ENCODE measurements at regions not wholly inside any gene's neighbourhood (a gene's known extent, or its start where the extent isn't known, plus 50 kb on each side); places are given as distances from the start of the nearest gene placed in this dataset.

GRCh38 chr13:57224414-57224813, 57.4 kb downstream of the PRR20E start:
- H3K36me3 ChIP-seq (ENCODE audit: control insufficient read depth in 3 of 3, insufficient read depth in 2 of 3, low read depth in 1 of 3, low read length in 3 of 3): no peaks in the 10 kb centered on the region
- 84 to 92% (median 86%) methylated on average over 5 of the region's 5 CpGs for WGBS, 3 donors
- H3K4me1 ChIP-seq (ENCODE audit: control insufficient read depth in 3 of 3, insufficient read depth in 2 of 3, low read depth in 1 of 3, low read length in 2 of 3): no peaks in the 10 kb centered on the region
- no peaks in the 10 kb centered on the region for H3K9me3 ChIP-seq (ENCODE audit: control insufficient read depth in 2 of 2, insufficient read depth in 1 of 2, low read depth in 1 of 2, low read length in 1 of 2)
- FAIRE-seq (no peak), DNase-seq (no peak)
- H3K27ac ChIP-seq (ENCODE audit: low read depth in 1 of 3, low read length in 2 of 3): no peak overlapping the region
- H3K4me3 ChIP-seq (ENCODE audit: low read depth in 1 of 3, low read length in 3 of 3): no peak overlapping the region
- H3K27me3 ChIP-seq (ENCODE audit: control insufficient read depth in 3 of 3, insufficient read depth in 3 of 3, low read length in 3 of 3): no peaks in the 10 kb centered on the region

GRCh38 chr13:57250472-57250871, 83.5 kb downstream of the PRR20E start:
- H3K36me3 ChIP-seq (ENCODE audit: control insufficient read depth in 3 of 3, insufficient read depth in 2 of 3, low read depth in 1 of 3, low read length in 3 of 3): no peaks in the 10 kb centered on the region
- no peaks in the 10 kb centered on the region for H3K9me3 ChIP-seq (ENCODE audit: control insufficient read depth in 2 of 2, insufficient read depth in 1 of 2, low read depth in 1 of 2, low read length in 1 of 2)
- 84 to 92% (median 91%) methylated on average over 2 of the region's 2 CpGs for WGBS, 3 donors
- H3K27ac ChIP-seq (ENCODE audit: low read depth in 1 of 3, low read length in 2 of 3): no peak overlapping the region
- H3K27me3 ChIP-seq (ENCODE audit: control insufficient read depth in 3 of 3, insufficient read depth in 3 of 3, low read length in 3 of 3): no peaks in the 10 kb centered on the region
- no peaks in the 10 kb centered on the region for H3K4me1 ChIP-seq (ENCODE audit: control insufficient read depth in 3 of 3, insufficient read depth in 2 of 3, low read depth in 1 of 3, low read length in 2 of 3)
- FAIRE-seq: peak; percentile 36
- no peak overlapping the region for H3K4me3 ChIP-seq (ENCODE audit: low read depth in 1 of 3, low read length in 3 of 3)
- DNase-seq: no peak

- DNase-seq: no peak
- Histone ChIP-seq H3K27me3 (ENCODE audit: control insufficient read depth in 3 of 3, insufficient read depth in 3 of 3, low read length in 3 of 3) (no peaks in the 10 kb centered on the region), H3K4me1 (ENCODE audit: control insufficient read depth in 3 of 3, insufficient read depth in 2 of 3, low read depth in 1 of 3, low read length in 2 of 3) (no peaks in the 10 kb centered on the region), H3K4me3 (ENCODE audit: low read depth in 1 of 3, low read length in 3 of 3) (no peak overlapping the region), H3K36me3 (ENCODE audit: control insufficient read depth in 3 of 3, insufficient read depth in 2 of 3, low read depth in 1 of 3, low read length in 3 of 3) (no peaks in the 10 kb centered on the region), H3K9me3 (ENCODE audit: control insufficient read depth in 2 of 2, insufficient read depth in 1 of 2, low read depth in 1 of 2, low read length in 1 of 2) (no peaks in the 10 kb centered on the region), H3K27ac (ENCODE audit: low read depth in 1 of 3, low read length in 2 of 3) (no peak overlapping the region)
- FAIRE-seq: no peak
- 64 to 73% (median 68%) methylated on average over 2 of the region's 2 CpGs for WGBS, 3 donors
These were observed 86.6 kb downstream of the PRR20E start for GRCh38 chr13:57253551-57253950.

GRCh38 chr13:57264965-57265364, 98.0 kb downstream of the PRR20E start:
- no peaks in the 10 kb centered on the region for H3K4me1 ChIP-seq (ENCODE audit: control insufficient read depth in 3 of 3, insufficient read depth in 2 of 3, low read depth in 1 of 3, low read length in 2 of 3)
- FAIRE-seq (no peak), DNase-seq (no peak)
- no peak overlapping the region for H3K27ac ChIP-seq (ENCODE audit: low read depth in 1 of 3, low read length in 2 of 3)
- no peaks in the 10 kb centered on the region for H3K27me3 ChIP-seq (ENCODE audit: control insufficient read depth in 3 of 3, insufficient read depth in 3 of 3, low read length in 3 of 3)
- H3K4me3 ChIP-seq (ENCODE audit: low read depth in 1 of 3, low read length in 3 of 3): no peak overlapping the region
- no peaks in the 10 kb centered on the region for H3K36me3 ChIP-seq (ENCODE audit: control insufficient read depth in 3 of 3, insufficient read depth in 2 of 3, low read depth in 1 of 3, low read length in 3 of 3)
- H3K9me3 ChIP-seq (ENCODE audit: control insufficient read depth in 2 of 2, insufficient read depth in 1 of 2, low read depth in 1 of 2, low read length in 1 of 2): no peaks in the 10 kb centered on the region

GRCh38 chr13:57270493-57270892, 103.5 kb downstream of the PRR20E start:
- FAIRE-seq (no peak), DNase-seq (no peak)
- H3K36me3 ChIP-seq (ENCODE audit: control insufficient read depth in 3 of 3, insufficient read depth in 2 of 3, low read depth in 1 of 3, low read length in 3 of 3): no peaks in the 10 kb centered on the region
- no peaks in the 10 kb centered on the region for H3K9me3 ChIP-seq (ENCODE audit: control insufficient read depth in 2 of 2, insufficient read depth in 1 of 2, low read depth in 1 of 2, low read length in 1 of 2)
- H3K27me3 ChIP-seq (ENCODE audit: control insufficient read depth in 3 of 3, insufficient read depth in 3 of 3, low read length in 3 of 3): no peaks in the 10 kb centered on the region
- no peak overlapping the region for H3K4me3 ChIP-seq (ENCODE audit: low read depth in 1 of 3, low read length in 3 of 3)
- H3K4me1 ChIP-seq (ENCODE audit: control insufficient read depth in 3 of 3, insufficient read depth in 2 of 3, low read depth in 1 of 3, low read length in 2 of 3): no peaks in the 10 kb centered on the region
- no peak overlapping the region for H3K27ac ChIP-seq (ENCODE audit: low read depth in 1 of 3, low read length in 2 of 3)

GRCh38 chr13:57286511-57287098, 119.6 kb downstream of the PRR20E start:
- Histone ChIP-seq H3K4me1 (ENCODE audit: control insufficient read depth in 3 of 3, insufficient read depth in 2 of 3, low read depth in 1 of 3, low read length in 2 of 3) (no peaks in the 10 kb centered on the region), H3K27ac (ENCODE audit: low read depth in 1 of 3, low read length in 2 of 3) (no peak overlapping the region), H3K9me3 (ENCODE audit: control insufficient read depth in 2 of 2, insufficient read depth in 1 of 2, low read depth in 1 of 2, low read length in 1 of 2) (peaks cover 1 to 7% of the 10 kb centered on the region in 2 donors), H3K4me3 (ENCODE audit: low read depth in 1 of 3, low read length in 3 of 3) (no peak overlapping the region), H3K36me3 (ENCODE audit: control insufficient read depth in 3 of 3, insufficient read depth in 2 of 3, low read depth in 1 of 3, low read length in 3 of 3) (no peaks in the 10 kb centered on the region), H3K27me3 (ENCODE audit: control insufficient read depth in 3 of 3, insufficient read depth in 3 of 3, low read length in 3 of 3) (no peaks in the 10 kb centered on the region)
- FAIRE-seq: no peak
- WGBS, 3 donors: 95 to 96% (median 96%) methylated on average over 49 of the region's 49 CpGs
- no peak for DNase-seq

GRCh38 chr13:57302604-57303003, 135.6 kb downstream of the PRR20E start:
- no peaks in the 10 kb centered on the region for H3K36me3 ChIP-seq (ENCODE audit: control insufficient read depth in 3 of 3, insufficient read depth in 2 of 3, low read depth in 1 of 3, low read length in 3 of 3)
- H3K9me3 ChIP-seq (ENCODE audit: control insufficient read depth in 2 of 2, insufficient read depth in 1 of 2, low read depth in 1 of 2, low read length in 1 of 2): no peaks in the 10 kb centered on the region
- FAIRE-seq: no peak

GRCh38 chr13:57311009-57311586, 144.1 kb downstream of the PRR20E start:
- no peaks in the 10 kb centered on the region for H3K4me1 ChIP-seq (ENCODE audit: control insufficient read depth in 3 of 3, insufficient read depth in 2 of 3, low read depth in 1 of 3, low read length in 2 of 3)
- H3K4me3 ChIP-seq (ENCODE audit: low read depth in 1 of 3, low read length in 3 of 3): no peak overlapping the region
- H3K27ac ChIP-seq (ENCODE audit: low read depth in 1 of 3, low read length in 2 of 3): no peak overlapping the region
- 58 to 82% (median 71%) methylated on average over 15 of the region's 15 CpGs for WGBS, 3 donors
- DNase-seq (no peak), FAIRE-seq (no peak)
- no peaks in the 10 kb centered on the region for H3K9me3 ChIP-seq (ENCODE audit: control insufficient read depth in 2 of 2, insufficient read depth in 1 of 2, low read depth in 1 of 2, low read length in 1 of 2)
- no peaks in the 10 kb centered on the region for H3K36me3 ChIP-seq (ENCODE audit: control insufficient read depth in 3 of 3, insufficient read depth in 2 of 3, low read depth in 1 of 3, low read length in 3 of 3)
- no peaks in the 10 kb centered on the region for H3K27me3 ChIP-seq (ENCODE audit: control insufficient read depth in 3 of 3, insufficient read depth in 3 of 3, low read length in 3 of 3)

More at GRCh38 chr13:57302604-57303003, 135.6 kb downstream of the PRR20E start:
- Histone ChIP-seq H3K27ac (ENCODE audit: low read depth in 1 of 3, low read length in 2 of 3) (no peak overlapping the region), H3K27me3 (ENCODE audit: control insufficient read depth in 3 of 3, insufficient read depth in 3 of 3, low read length in 3 of 3) (no peaks in the 10 kb centered on the region), H3K4me1 (ENCODE audit: control insufficient read depth in 3 of 3, insufficient read depth in 2 of 3, low read depth in 1 of 3, low read length in 2 of 3) (no peaks in the 10 kb centered on the region), H3K4me3 (ENCODE audit: low read depth in 1 of 3, low read length in 3 of 3) (no peak overlapping the region)
- no peak for DNase-seq
- WGBS, 3 donors: 31 to 47% (median 36%) methylated on average over 1 of the region's 1 CpG

- no peaks in the 10 kb centered on the region for H3K27me3 ChIP-seq (ENCODE audit: control insufficient read depth in 3 of 3, insufficient read depth in 3 of 3, low read length in 3 of 3)
- 73 to 85% (median 78%) methylated on average over 6 of the region's 6 CpGs for WGBS, 3 donors
- H3K9me3 ChIP-seq (ENCODE audit: control insufficient read depth in 2 of 2, insufficient read depth in 1 of 2, low read depth in 1 of 2, low read length in 1 of 2): no peaks in the 10 kb centered on the region
- no peak overlapping the region for H3K27ac ChIP-seq (ENCODE audit: low read depth in 1 of 3, low read length in 2 of 3)
- H3K36me3 ChIP-seq (ENCODE audit: control insufficient read depth in 3 of 3, insufficient read depth in 2 of 3, low read depth in 1 of 3, low read length in 3 of 3): no peaks in the 10 kb centered on the region
- no peak for FAIRE-seq
- no peaks in the 10 kb centered on the region for H3K4me1 ChIP-seq (ENCODE audit: control insufficient read depth in 3 of 3, insufficient read depth in 2 of 3, low read depth in 1 of 3, low read length in 2 of 3)
- no peak for DNase-seq
- no peak overlapping the region for H3K4me3 ChIP-seq (ENCODE audit: low read depth in 1 of 3, low read length in 3 of 3)
These were observed 148.0 kb downstream of the PRR20E start for GRCh38 chr13:57314897-57315520.
